Neutrophil (primary cell): ENCODE measurements at regions not wholly inside any gene's neighbourhood (a gene's known extent, or its start where the extent isn't known, plus 50 kb on each side); places are given as distances from the start of the nearest gene placed in this dataset.

ENCODE experiments used
- H3K27ac ChIP-seq: fragments of 200-600 bp; sonication (generic); 2 replicates; pipeline ENCODE4 v1.5.1; 2016; ENCODE audit warnings: mild to moderate bottlenecking, moderate library complexity
- H3K27me3 ChIP-seq: fragments of 200-600 bp; sonication (generic); 2 replicates; pipeline ENCODE4 v1.6.0; 2016; ENCODE audit warnings: mild to moderate bottlenecking
- H3K36me3 ChIP-seq: fragments of 200-600 bp; sonication (generic); 2 replicates; pipeline ENCODE4 v1.5.1; 2017
- H3K4me1 ChIP-seq, 2 experiments: fragments of 200-600 bp in 1 of 2; sonication (generic) in 1 of 2; 1 replicate in 1 of 2; 2 replicates in 1 of 2; pipeline versions ENCODE4 v1.5.1 to v1.6.1; 2013 to 2016; ENCODE audit warnings: low read depth in 1 of 2, low read length in 1 of 2, mild to moderate bottlenecking in 1 of 2, moderate library complexity in 1 of 2; ENCODE audit not compliant: control insufficient read depth in 1 of 2, insufficient read depth in 1 of 2
- H3K4me3 ChIP-seq, 2 experiments: fragments of 200-600 bp in 1 of 2; sonication (generic) in 1 of 2; 1 replicate in 1 of 2; 2 replicates in 1 of 2; pipeline ENCODE4 v1.5.1; 2013 to 2016; ENCODE audit warnings: low read depth in 1 of 2, low read length in 1 of 2, mild to moderate bottlenecking in 1 of 2, moderate library complexity in 1 of 2
- H3K9me3 ChIP-seq: fragments of 200-600 bp; sonication (generic); 2 replicates; pipeline ENCODE4 v1.5.1; 2016
- TF ChIP-seq, protein P1 (sequence below): fragments of 200-600 bp; sonication (generic); IDR thresholded peaks from 2 replicates; pipeline ENCODE4 v1.5.1; 2016; ENCODE audit warnings: antibody characterized with exemption

DNA sequence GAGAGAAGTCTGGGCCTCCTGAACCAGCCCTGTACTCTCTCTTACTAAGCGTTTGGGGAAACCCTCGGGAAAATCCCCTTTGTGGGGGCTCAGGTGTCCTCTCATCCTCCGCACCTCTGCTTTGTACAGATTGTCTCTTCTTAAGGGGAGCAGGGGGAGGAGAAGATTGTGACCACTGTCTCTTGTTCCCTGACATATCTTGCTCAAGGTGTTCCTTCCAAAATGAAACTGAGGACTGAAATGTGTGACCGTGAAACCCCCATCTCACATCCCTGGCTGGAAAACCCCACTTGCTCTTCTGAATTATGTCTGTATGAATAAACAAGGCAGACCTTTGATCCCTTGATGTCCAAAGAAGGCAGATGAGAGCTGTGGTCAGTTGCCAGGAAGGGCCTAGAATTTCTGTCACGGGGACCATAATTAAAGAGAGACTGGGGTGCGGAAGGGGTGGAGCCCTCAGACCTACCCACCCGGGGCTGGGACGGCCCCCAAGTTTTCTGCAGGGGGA, 369.8 kb downstream of the AACS start:
- Histone ChIP-seq H3K4me3 (no peak overlapping the region), H3K27me3 (no peaks in the 10 kb centered on the region), H3K9me3 (no peaks in the 10 kb centered on the region), H3K36me3 (no peaks in the 10 kb centered on the region), H3K4me1 (no peaks in the 10 kb centered on the region), H3K27ac (no peak overlapping the region)
- TF ChIP-seq, protein P1, sequence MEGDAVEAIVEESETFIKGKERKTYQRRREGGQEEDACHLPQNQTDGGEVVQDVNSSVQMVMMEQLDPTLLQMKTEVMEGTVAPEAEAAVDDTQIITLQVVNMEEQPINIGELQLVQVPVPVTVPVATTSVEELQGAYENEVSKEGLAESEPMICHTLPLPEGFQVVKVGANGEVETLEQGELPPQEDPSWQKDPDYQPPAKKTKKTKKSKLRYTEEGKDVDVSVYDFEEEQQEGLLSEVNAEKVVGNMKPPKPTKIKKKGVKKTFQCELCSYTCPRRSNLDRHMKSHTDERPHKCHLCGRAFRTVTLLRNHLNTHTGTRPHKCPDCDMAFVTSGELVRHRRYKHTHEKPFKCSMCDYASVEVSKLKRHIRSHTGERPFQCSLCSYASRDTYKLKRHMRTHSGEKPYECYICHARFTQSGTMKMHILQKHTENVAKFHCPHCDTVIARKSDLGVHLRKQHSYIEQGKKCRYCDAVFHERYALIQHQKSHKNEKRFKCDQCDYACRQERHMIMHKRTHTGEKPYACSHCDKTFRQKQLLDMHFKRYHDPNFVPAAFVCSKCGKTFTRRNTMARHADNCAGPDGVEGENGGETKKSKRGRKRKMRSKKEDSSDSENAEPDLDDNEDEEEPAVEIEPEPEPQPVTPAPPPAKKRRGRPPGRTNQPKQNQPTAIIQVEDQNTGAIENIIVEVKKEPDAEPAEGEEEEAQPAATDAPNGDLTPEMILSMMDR = no peak

DNA sequence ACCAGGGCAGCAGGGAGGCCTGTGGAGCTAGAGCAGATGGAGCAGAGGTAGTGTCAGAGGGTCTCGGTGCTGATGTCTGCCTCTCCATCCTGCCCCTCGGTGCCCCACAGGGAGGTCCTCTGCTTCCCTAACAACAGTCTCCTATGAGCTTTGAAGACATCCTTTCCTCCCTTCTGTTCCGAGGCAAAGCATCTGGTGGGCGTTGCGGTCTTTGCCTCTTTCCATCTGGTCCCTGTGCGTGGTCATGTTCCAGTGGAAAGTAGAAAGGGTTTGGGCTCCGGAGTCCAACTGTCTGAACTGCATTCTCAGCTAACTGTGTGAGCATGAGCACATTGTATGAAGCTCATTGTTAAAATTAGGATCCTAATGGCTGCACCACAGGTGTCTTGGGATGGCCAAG, 370.6 kb downstream of the AACS start:
- no peak overlapping the region for H3K27ac ChIP-seq
- no peaks in the 10 kb centered on the region for H3K9me3 ChIP-seq
- no peaks in the 10 kb centered on the region for H3K27me3 ChIP-seq
- H3K36me3 ChIP-seq = no peaks in the 10 kb centered on the region
- H3K4me3 ChIP-seq = no peak overlapping the region
- H3K4me1 ChIP-seq = no peaks in the 10 kb centered on the region
- TF ChIP-seq, protein P1 = no peak

DNA sequence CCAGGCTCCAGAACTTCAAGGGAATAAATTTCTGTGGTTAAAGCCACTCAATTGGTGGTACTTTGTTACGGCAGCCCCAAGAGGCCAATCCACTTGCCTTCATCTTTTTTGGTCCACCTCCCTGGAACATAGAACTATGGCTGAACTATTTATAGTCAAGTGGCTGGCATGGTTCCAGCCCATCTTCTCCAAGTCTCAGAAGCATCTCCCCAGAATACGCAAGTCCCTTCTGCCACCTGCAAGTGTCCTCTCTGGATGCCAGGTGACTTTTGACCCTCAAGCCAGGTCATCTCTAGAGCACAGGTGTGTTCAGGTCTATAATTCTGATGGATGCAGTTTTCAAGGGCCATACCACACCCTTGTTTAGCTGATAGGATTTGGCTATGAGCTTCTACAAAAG, 371.5 kb downstream of the AACS start:
- Histone ChIP-seq H3K27ac (no peak overlapping the region), H3K36me3 (no peaks in the 10 kb centered on the region), H3K9me3 (no peaks in the 10 kb centered on the region), H3K4me3 (no peak overlapping the region), H3K27me3 (no peaks in the 10 kb centered on the region), H3K4me1 (no peaks in the 10 kb centered on the region)
- TF ChIP-seq, protein P1 = no peak

DNA sequence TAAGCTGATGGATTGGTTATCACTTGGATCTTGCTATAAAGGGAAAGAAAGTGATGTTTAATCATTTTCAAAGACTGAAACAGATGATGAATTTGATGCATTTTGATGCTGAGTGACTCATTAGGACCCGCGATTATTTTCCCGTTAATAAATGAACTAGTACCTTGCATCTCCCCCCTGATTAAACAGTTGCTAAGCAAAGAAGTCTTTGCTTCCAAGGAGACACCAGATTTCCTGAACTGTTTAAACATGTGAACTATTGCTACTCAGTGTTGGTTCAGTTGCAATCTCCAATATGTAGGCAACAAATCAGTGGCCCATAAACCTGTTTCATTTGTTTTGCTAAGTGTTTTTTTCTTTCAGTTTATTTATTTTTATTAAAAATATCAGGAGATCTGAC, 375.2 kb downstream of the AACS start:
- Histone ChIP-seq H3K27me3 (no peaks in the 10 kb centered on the region), H3K27ac (no peak overlapping the region), H3K36me3 (no peaks in the 10 kb centered on the region), H3K9me3 (no peaks in the 10 kb centered on the region), H3K4me3 (no peak overlapping the region), H3K4me1 (no peaks in the 10 kb centered on the region)
- TF ChIP-seq, protein P1 = no peak

DNA sequence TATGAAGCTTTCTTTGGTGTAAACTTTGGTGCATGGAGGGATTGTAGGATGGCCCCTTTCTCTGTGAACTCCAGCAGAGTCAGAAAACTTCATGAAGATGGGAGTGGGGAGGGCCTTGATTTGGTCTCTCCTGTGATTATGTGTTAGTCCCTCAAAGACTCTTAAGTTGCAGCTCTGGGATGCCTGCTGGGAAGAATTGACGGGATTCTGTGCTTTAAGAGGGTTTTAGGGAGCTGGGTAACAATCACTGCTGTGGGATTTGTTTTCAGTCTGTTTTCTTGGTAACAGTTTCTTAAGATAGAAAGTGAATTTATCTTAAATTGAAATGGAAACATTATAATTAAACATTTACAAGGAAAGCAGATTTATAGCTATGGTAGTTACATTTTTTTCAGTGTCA, 378.1 kb downstream of the AACS start:
- Histone ChIP-seq H3K4me3 (no peak overlapping the region), H3K36me3 (no peaks in the 10 kb centered on the region), H3K4me1 (no peaks in the 10 kb centered on the region), H3K9me3 (no peaks in the 10 kb centered on the region), H3K27me3 (no peaks in the 10 kb centered on the region), H3K27ac (no peak overlapping the region)
- TF ChIP-seq, protein P1 = no peak

DNA sequence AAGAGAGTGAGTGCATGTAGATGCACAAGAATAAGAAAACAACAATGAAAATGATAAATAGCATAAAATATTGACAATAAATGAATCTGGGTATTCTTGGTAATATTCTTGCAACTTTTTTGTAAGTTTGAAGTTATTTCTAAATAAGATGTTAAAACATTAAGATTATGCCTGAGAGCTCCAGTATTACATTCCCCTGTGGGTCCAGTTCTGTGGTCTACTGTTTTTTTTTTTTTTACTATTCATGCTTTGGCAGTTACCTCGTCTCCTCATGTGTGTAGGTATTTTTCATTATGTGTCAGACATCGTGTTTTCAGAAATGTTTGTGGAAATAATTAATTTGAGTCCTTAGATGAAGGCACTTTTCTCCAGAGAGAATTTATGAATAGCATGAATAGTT, 386.2 kb downstream of the AACS start:
- TF ChIP-seq, protein P1 = no peak
- H3K9me3 ChIP-seq = no peaks in the 10 kb centered on the region
- H3K27me3 ChIP-seq = no peaks in the 10 kb centered on the region
- no peaks in the 10 kb centered on the region for H3K4me1 ChIP-seq
- no peak overlapping the region for H3K27ac ChIP-seq
- no peak overlapping the region for H3K4me3 ChIP-seq
- no peaks in the 10 kb centered on the region for H3K36me3 ChIP-seq
